SK-N-SH (cell line): ENCODE measurements at regions not wholly inside any gene's neighbourhood (a gene's known extent, or its start where the extent isn't known, plus 50 kb on each side); places are given as distances from the start of the nearest gene placed in this dataset.

Experiments
- CTCF ChIA-PET: fragments of 300-600, 350-600 bp; formaldehyde crosslinking; extraction: SDS; loops from one replicate; lab custom pipeline; 2021; lab: Yijun Ruan, JAX
- POLR2A ChIA-PET: fragments of 350-600 bp; sonication (Branson Sonifier 250); formaldehyde crosslinking; extraction: SDS; loops from one replicate; lab custom pipeline; 2020; ENCODE audit warnings: antibody characterized with exemption, inconsistent platforms; lab: Yijun Ruan, JAX
- DNase-seq: peaks from one replicate; pipeline ENCODE4 v3.0.0; 2012
- H2AFZ ChIP-seq: fragments of 200-600 bp; sonication (generic); 2 replicates; pipeline ENCODE4 v1.8.1; 2016; ENCODE audit warnings: antibody characterized with exemption, mild to moderate bottlenecking, low read depth
- H3F3A ChIP-seq: fragments of 200-600 bp; sonication (generic); replicated peaks from 2 replicates; pipeline ENCODE3; 2016; ENCODE audit warnings: antibody characterized with exemption, mild to moderate bottlenecking; ENCODE audit not compliant: insufficient read depth
- H3K27ac ChIP-seq, 2 experiments: fragments of 200-500 bp in 1 of 2; fragments of 200-600 bp in 1 of 2; sonication (Bioruptor generic) in 1 of 2; sonication (generic), shearing (Covaris generic) in 1 of 2; 2 replicates each; pipeline versions ENCODE4 v1.5.1 to v1.6.1; 2014 to 2016; ENCODE audit warnings: low read depth in 2 of 2, inconsistent platforms in 1 of 2, low read length in 1 of 2, mild to moderate bottlenecking in 1 of 2, mixed read lengths in 1 of 2
- H3K27me3 ChIP-seq: fragments of 200-600 bp; sonication (generic), shearing (Covaris generic); 2 replicates; pipeline ENCODE4 v1.6.1; 2016; ENCODE audit warnings: mixed run types; ENCODE audit not compliant: insufficient read depth
- H3K36me3 ChIP-seq, 2 experiments: fragments of 200-500 bp in 1 of 2; fragments of 200-600 bp in 1 of 2; sonication (Bioruptor generic) in 1 of 2; sonication (generic) in 1 of 2; replicated peaks in 1 of 2; 2 replicates each; pipeline versions ENCODE3 to v1.5.1; 2014 to 2016; ENCODE audit warnings: low read length in 1 of 2, mild to moderate bottlenecking in 1 of 2; ENCODE audit not compliant: insufficient read depth in 2 of 2, control insufficient read depth in 1 of 2
- H3K4me1 ChIP-seq, 2 experiments: fragments of 200-500 bp in 1 of 2; fragments of 200-600 bp in 1 of 2; sonication (Bioruptor generic) in 1 of 2; sonication (generic), shearing (Covaris generic) in 1 of 2; 2 replicates each; pipeline versions ENCODE4 v1.5.1 to v1.6.1; 2014 to 2016; ENCODE audit warnings: low read depth in 1 of 2, low read length in 1 of 2, mixed run types in 1 of 2; ENCODE audit not compliant: insufficient read depth in 2 of 2, control insufficient read depth in 1 of 2
- H3K4me2 ChIP-seq: fragments of 200-600 bp; sonication (generic), shearing (Covaris generic); 2 replicates; pipeline ENCODE4 v1.6.1; 2017; ENCODE audit warnings: mixed run types
- H3K4me3 ChIP-seq, 2 experiments: fragments of 200-500 bp in 1 of 2; fragments of 200-600 bp in 1 of 2; sonication (Bioruptor generic) in 1 of 2; sonication (generic), shearing (Covaris generic) in 1 of 2; 2 replicates each; pipeline versions ENCODE4 v1.5.1 to v1.8.1; 2014 to 2016; ENCODE audit warnings: low read depth in 2 of 2, inconsistent platforms in 1 of 2, low read length in 1 of 2, mild to moderate bottlenecking in 1 of 2, mixed read lengths in 1 of 2, moderate library complexity in 1 of 2
- H3K79me2 ChIP-seq: fragments of 200-600 bp; sonication (generic); 2 replicates; pipeline ENCODE4 v1.8.1; 2017; ENCODE audit warnings: mild to moderate bottlenecking; ENCODE audit not compliant: insufficient read depth
- H3K9ac ChIP-seq: fragments of 200-600 bp; sonication (generic); 2 replicates; pipeline ENCODE4 v1.6.1; 2017; ENCODE audit warnings: mixed run types
- H3K9me2 ChIP-seq: fragments of 200-600 bp; sonication (generic); 2 replicates; pipeline ENCODE4 v1.6.1; 2017; ENCODE audit warnings: mixed run types
- H3K9me3 ChIP-seq: fragments of 200-600 bp; sonication (generic); 2 replicates; pipeline ENCODE4 v1.6.1; 2017; ENCODE audit warnings: mixed run types, mild to moderate bottlenecking, moderate library complexity
- H4K20me1 ChIP-seq: fragments of 200-600 bp; sonication (generic); 2 replicates; pipeline ENCODE4 v1.6.1; 2017; ENCODE audit warnings: mild to moderate bottlenecking, mixed run types; ENCODE audit not compliant: insufficient read depth
- EP300 ChIP-seq, 2 experiments: IDR thresholded peaks; 2 replicates each; pipeline versions ENCODE4 v1.4.0 to v1.6.1; 2012; ENCODE audit warnings: borderline replicate concordance in 1 of 2, low read depth in 1 of 2, low read length in 1 of 2
- FOXJ3 ChIP-seq: sonication (generic); formaldehyde crosslinking; IDR thresholded peaks from 2 replicates; pipeline ENCODE4 v1.5.1; 2020; ENCODE audit warnings: mild to moderate bottlenecking, missing genetic modification reagents
- GABPA ChIP-seq: IDR thresholded peaks from 2 replicates; pipeline ENCODE4 v1.4.0; 2012; ENCODE audit warnings: low read depth, mild to moderate bottlenecking
- JUND ChIP-seq: IDR thresholded peaks from 2 replicates; pipeline ENCODE4 v1.4.0; 2012
- MAX ChIP-seq: IDR thresholded peaks from 2 replicates; pipeline ENCODE4 v1.4.0; 2012; ENCODE audit warnings: low read depth
- NFIC ChIP-seq: IDR thresholded peaks from 2 replicates; pipeline ENCODE4 v1.4.0; 2012; ENCODE audit warnings: borderline replicate concordance
- NRF1 ChIP-seq: IDR thresholded peaks from 2 replicates; pipeline ENCODE4 v1.6.1; 2012; ENCODE audit warnings: low read depth, mild to moderate bottlenecking, low read length
- POLR2AphosphoS5 ChIP-seq: IDR thresholded peaks from 2 replicates; pipeline ENCODE4 v1.6.1; 2012; ENCODE audit warnings: low read depth, low read length
- RAD21 ChIP-seq: IDR thresholded peaks from 2 replicates; pipeline ENCODE4 v1.6.1; 2012; ENCODE audit warnings: mild to moderate bottlenecking, low read length
- RXRA ChIP-seq: IDR thresholded peaks from 2 replicates; pipeline ENCODE4 v1.4.0; 2012; ENCODE audit warnings: low read depth, mild to moderate bottlenecking, borderline replicate concordance
- SMC3 ChIP-seq: IDR thresholded peaks from 2 replicates; pipeline ENCODE4 v1.6.1; 2012; ENCODE audit warnings: low read depth, low read length, improper control_type of control experiment
- YY1 ChIP-seq: IDR thresholded peaks from 2 replicates; pipeline ENCODE4 v1.4.0; 2012; ENCODE audit warnings: low read depth, mild to moderate bottlenecking
- WGBS: methylation state at CpG from one replicate; pipeline ENCODE4 v1.1.6; 2017; ENCODE audit warnings: low lambda C conversion rate; 5-methylcytosine and 5-hydroxymethylcytosine counted together
- TF ChIP-seq, protein P1 (sequence below): fragments of 150-350 bp; IDR thresholded peaks from 2 replicates; pipeline ENCODE4 v1.6.1; 2017; ENCODE audit warnings: antibody characterized with exemption, low read length, low read depth, borderline replicate concordance
- TF ChIP-seq, protein P2 (sequence below): fragments of 200-600 bp; sonication (generic); IDR thresholded peaks from 2 replicates; pipeline ENCODE4 v1.6.1; 2017; ENCODE audit warnings: antibody characterized with exemption, mild to moderate bottlenecking, moderate library complexity

GRCh38 chr1:60527567-60527966 lies 454.0 kb upstream of the C1orf87 start:
- H3K27ac ChIP-seq, result no peak overlapping the region

DNA sequence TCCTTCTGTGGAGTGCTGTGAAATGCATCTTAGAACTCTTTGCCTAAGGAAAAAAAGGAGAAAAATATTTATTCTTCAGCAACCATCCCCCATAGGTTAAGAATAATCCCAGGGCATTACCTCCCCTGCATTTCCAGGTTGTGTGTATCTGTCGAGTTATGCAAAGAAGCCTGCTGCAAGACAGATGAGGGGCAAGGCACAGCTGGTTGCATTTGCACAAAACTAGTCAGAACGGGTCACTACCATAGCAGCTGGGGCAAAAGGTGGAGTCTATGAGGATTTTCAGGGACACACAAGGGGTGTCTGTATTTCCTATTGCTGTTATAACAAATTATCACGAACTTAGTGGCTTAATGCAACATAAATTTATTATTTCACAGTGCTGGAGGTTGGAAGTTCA lies 443.4 kb upstream of the C1orf87 start:
- no peaks in the 10 kb centered on the region for H3K4me1 ChIP-seq
- no peaks in the 10 kb centered on the region for H3F3A ChIP-seq
- no peak for TF ChIP-seq POLR2AphosphoS5
- no peak for TF ChIP-seq RAD21
- no peak for TF ChIP-seq GABPA
- TF ChIP-seq RXRA, result no peak
- no peak for TF ChIP-seq EP300 (IDR thresholded peaks at IDR 0.05; ENCODE audit: borderline replicate concordance in 1 of 2, low read depth in 1 of 2, low read length in 1 of 2)
- no peak for TF ChIP-seq YY1
- no peak for TF ChIP-seq NFIC
- TF ChIP-seq NRF1, result no peak
- no peak for TF ChIP-seq MAX
- TF ChIP-seq, protein P1, sequence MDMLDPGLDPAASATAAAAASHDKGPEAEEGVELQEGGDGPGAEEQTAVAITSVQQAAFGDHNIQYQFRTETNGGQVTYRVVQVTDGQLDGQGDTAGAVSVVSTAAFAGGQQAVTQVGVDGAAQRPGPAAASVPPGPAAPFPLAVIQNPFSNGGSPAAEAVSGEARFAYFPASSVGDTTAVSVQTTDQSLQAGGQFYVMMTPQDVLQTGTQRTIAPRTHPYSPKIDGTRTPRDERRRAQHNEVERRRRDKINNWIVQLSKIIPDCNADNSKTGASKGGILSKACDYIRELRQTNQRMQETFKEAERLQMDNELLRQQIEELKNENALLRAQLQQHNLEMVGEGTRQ, result no peak
- TF ChIP-seq JUND, result no peak
- no peak for TF ChIP-seq FOXJ3 (CRISPR knock-in tag)
- TF ChIP-seq SMC3, result no peak
- TF ChIP-seq, protein P2, sequence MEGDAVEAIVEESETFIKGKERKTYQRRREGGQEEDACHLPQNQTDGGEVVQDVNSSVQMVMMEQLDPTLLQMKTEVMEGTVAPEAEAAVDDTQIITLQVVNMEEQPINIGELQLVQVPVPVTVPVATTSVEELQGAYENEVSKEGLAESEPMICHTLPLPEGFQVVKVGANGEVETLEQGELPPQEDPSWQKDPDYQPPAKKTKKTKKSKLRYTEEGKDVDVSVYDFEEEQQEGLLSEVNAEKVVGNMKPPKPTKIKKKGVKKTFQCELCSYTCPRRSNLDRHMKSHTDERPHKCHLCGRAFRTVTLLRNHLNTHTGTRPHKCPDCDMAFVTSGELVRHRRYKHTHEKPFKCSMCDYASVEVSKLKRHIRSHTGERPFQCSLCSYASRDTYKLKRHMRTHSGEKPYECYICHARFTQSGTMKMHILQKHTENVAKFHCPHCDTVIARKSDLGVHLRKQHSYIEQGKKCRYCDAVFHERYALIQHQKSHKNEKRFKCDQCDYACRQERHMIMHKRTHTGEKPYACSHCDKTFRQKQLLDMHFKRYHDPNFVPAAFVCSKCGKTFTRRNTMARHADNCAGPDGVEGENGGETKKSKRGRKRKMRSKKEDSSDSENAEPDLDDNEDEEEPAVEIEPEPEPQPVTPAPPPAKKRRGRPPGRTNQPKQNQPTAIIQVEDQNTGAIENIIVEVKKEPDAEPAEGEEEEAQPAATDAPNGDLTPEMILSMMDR, result no peak
- H3K9ac ChIP-seq, result no peak overlapping the region
- H3K27ac ChIP-seq, result no peak overlapping the region
- no peaks in the 10 kb centered on the region for H3K79me2 ChIP-seq
- no peaks in the 10 kb centered on the region for H3K36me3 ChIP-seq
- H3K27me3 ChIP-seq, result no peaks in the 10 kb centered on the region
- DNase-seq, result no peak
- H2AFZ ChIP-seq, result no peak overlapping the region
- no peak overlapping the region for H3K4me3 ChIP-seq
- ChIA-PET POLR2A (no interaction called here), CTCF (no interaction called here)
- no peaks in the 10 kb centered on the region for H3K9me2 ChIP-seq
- no peaks in the 10 kb centered on the region for H3K9me3 ChIP-seq
- WGBS, result 26% methylated on average over 3 of the region's 3 CpGs
- H3K4me2 ChIP-seq, result no peak overlapping the region
- H4K20me1 ChIP-seq, result no peaks in the 10 kb centered on the region

More at GRCh38 chr1:60527567-60527966, 454.0 kb upstream of the C1orf87 start:
- H3F3A ChIP-seq, result no peaks in the 10 kb centered on the region
- H3K79me2 ChIP-seq, result no peaks in the 10 kb centered on the region
- no peaks in the 10 kb centered on the region for H3K4me1 ChIP-seq
- no peak overlapping the region for H3K9ac ChIP-seq
- H4K20me1 ChIP-seq, result no peaks in the 10 kb centered on the region
- H3K9me2 ChIP-seq, result no peaks in the 10 kb centered on the region
- H3K27me3 ChIP-seq, result no peaks in the 10 kb centered on the region
- CTCF ChIA-PET, result interaction anchor here (0.7 to 0.9 kb wide), 2 partner anchors 18 to 246 kb away, joined by 3 read pairs; no protein-coding TSS in a partner anchor
- no peaks in the 10 kb centered on the region for H3K9me3 ChIP-seq
- TF ChIP-seq JUND (no peak), YY1 (no peak)
- H3K4me2 ChIP-seq, result no peak overlapping the region
- no peak overlapping the region for H2AFZ ChIP-seq
- POLR2A ChIA-PET, result no interaction called here
- H3K4me3 ChIP-seq, result no peak overlapping the region
- no peaks in the 10 kb centered on the region for H3K36me3 ChIP-seq
- DNase-seq, result no peak
